H1 (cell line): ENCODE measurements at regions not wholly inside any gene's neighbourhood (a gene's known extent, or its start where the extent isn't known, plus 50 kb on each side); places are given as distances from the start of the nearest gene placed in this dataset.

Experiments used
- ASH2L ChIP-seq: fragments of 200-600, 300-600 bp; sonication (generic); IDR thresholded peaks from one replicate; pipeline ENCODE4 v1.7.1; 2017; ENCODE audit warnings: low read length
- CBX8 ChIP-seq: fragments of 300-800, 300-1000 bp; sonication (generic); IDR thresholded peaks from 2 replicates; pipeline ENCODE4 v1.7.1; 2016; ENCODE audit warnings: low read depth, low read length, borderline replicate concordance
- CHD2 ChIP-seq: IDR thresholded peaks from 2 replicates; pipeline ENCODE4 v1.6.1; 2012; ENCODE audit warnings: low read length, improper control_type of control experiment
- CHD7 ChIP-seq: fragments of 300-600 bp; sonication (generic); IDR thresholded peaks from 2 replicates; pipeline ENCODE4 v1.7.1; 2012; ENCODE audit warnings: low read length, moderate library complexity, mild to moderate bottlenecking, inconsistent platforms; ENCODE audit not compliant: insufficient replicate concordance
- EZH2 ChIP-seq: fragments of 200-600 bp; sonication (generic); IDR thresholded peaks from 2 replicates; pipeline ENCODE4 v1.7.1; 2012; ENCODE audit warnings: low read depth, mild to moderate bottlenecking, moderate library complexity, low read length, inconsistent platforms; ENCODE audit not compliant: severe bottlenecking
- FOSL1 ChIP-seq: IDR thresholded peaks from 2 replicates; pipeline ENCODE4 v1.6.1; 2011; ENCODE audit warnings: mild to moderate bottlenecking, low read depth, low read length, moderate library complexity; ENCODE audit not compliant: insufficient read depth
- KDM5A ChIP-seq: fragments of 200-600 bp; IDR thresholded peaks from 2 replicates; pipeline ENCODE4 v1.7.1; 2012; ENCODE audit warnings: mild to moderate bottlenecking, low read length, inconsistent platforms, mixed read lengths
- RAD21 ChIP-seq, 2 experiments: IDR thresholded peaks in 1 of 2; conservative IDR thresholded peaks in 1 of 2; 2 replicates each; pipeline ENCODE4 v1.6.1; 2011; ENCODE audit warnings: low read depth in 2 of 2, low read length in 2 of 2, improper control_type of control experiment in 1 of 2, inconsistent platforms in 1 of 2, mild to moderate bottlenecking in 1 of 2, moderate library complexity in 1 of 2
- RBBP5 ChIP-seq: IDR thresholded peaks from 2 replicates; pipeline ENCODE4 v1.7.1; 2012; ENCODE audit warnings: low read depth, mild to moderate bottlenecking, inconsistent platforms, low read length, moderate library complexity, borderline replicate concordance
- SP2 ChIP-seq: IDR thresholded peaks from 2 replicates; pipeline ENCODE4 v1.6.1; 2012; ENCODE audit warnings: mild to moderate bottlenecking, low read length, inconsistent platforms
- SUZ12 ChIP-seq: fragments of 200-600 bp; sonication (generic); IDR thresholded peaks from 2 replicates; pipeline ENCODE4 v1.6.1; 2012; ENCODE audit warnings: mild to moderate bottlenecking, inconsistent platforms, low read length, moderate library complexity, mixed read lengths
- TCF12 ChIP-seq: IDR thresholded peaks from 2 replicates; pipeline ENCODE4 v1.6.1; 2011; ENCODE audit warnings: low read depth, mild to moderate bottlenecking, low read length
- ZNF274 ChIP-seq: IDR thresholded peaks from 2 replicates; pipeline ENCODE4 v1.7.0; 2012; ENCODE audit warnings: low read length, borderline replicate concordance; ENCODE audit errors: extremely low read depth

GRCh38 chr12:33314223-33314622 lies 125.4 kb downstream of the SYT10 start (continued):
- TF ChIP-seq CHD7: no peak
- TF ChIP-seq SP2: no peak
- TF ChIP-seq TCF12: no peak
- no peak for TF ChIP-seq EZH2
- no peak for TF ChIP-seq ZNF274
- TF ChIP-seq ASH2L: no peak
- no peak for TF ChIP-seq KDM5A
- no peak for TF ChIP-seq FOSL1
- TF ChIP-seq CBX8: no peak
- no peak for TF ChIP-seq RBBP5
- no peak for TF ChIP-seq CHD2
- no peak for TF ChIP-seq SUZ12
- TF ChIP-seq RAD21 (IDR thresholded peaks at IDR 0.05 in 1 of 2, conservative IDR thresholded peaks at IDR 0.05 in 1 of 2; ENCODE audit: low read depth in 2 of 2, low read length in 2 of 2): no peak
